ENCODE measurements at regions not wholly inside any gene's neighbourhood (a gene's known extent, or its start where the extent isn't known, plus 50 kb on each side); places are given as distances from the start of the nearest gene placed in this dataset.
A peak's percentile ranks its signal among the peaks of the same experiment; 100 is the strongest.

GRCh38 chr1:184210862-184211261 is 159.3 kb downstream of the TSEN15 start:
- peak in 1 of 6 experiments; percentile 12 for TF ChIP-seq CTCF (IDR thresholded peaks at IDR 0.05)
- no peak for TF ChIP-seq POLR2A (IDR thresholded peaks at IDR 0.05)
